ENCODE measurements at regions not wholly inside any gene's neighbourhood (a gene's known extent, or its start where the extent isn't known, plus 50 kb on each side); places are given as distances from the start of the nearest gene placed in this dataset.

GRCh38 chr14:89616852-89617341 is 199.9 kb upstream of the FOXN3 start:
- TF ChIP-seq SIN3A (IDR thresholded peaks at IDR 0.05; ENCODE audit: borderline replicate concordance, insufficient read depth, low read length): 0 out of 2 replicates have a peak, but pooled peaks have one; percentile 30
- no peak for TF ChIP-seq POLR2AphosphoS5 (IDR thresholded peaks at IDR 0.05; ENCODE audit: low read depth, low read length)

GRCh38 chr14:89616425-89616824 is 199.4 kb upstream of the FOXN3 start:
- TF ChIP-seq TAF1 (IDR thresholded peaks at IDR 0.05; ENCODE audit: borderline replicate concordance, insufficient read depth, low read length) (no peak), POLR2AphosphoS5 (IDR thresholded peaks at IDR 0.05; ENCODE audit: low read depth, low read length) (no peak), FOXP2 (optimal IDR thresholded peaks at IDR 0.05; ENCODE audit: borderline replicate concordance, extremely low read depth, extremely low read length, insufficient read depth) (no peak), SIN3A (IDR thresholded peaks at IDR 0.05; ENCODE audit: borderline replicate concordance, insufficient read depth, low read length) (no peak)
- TF ChIP-seq, protein P1, sequence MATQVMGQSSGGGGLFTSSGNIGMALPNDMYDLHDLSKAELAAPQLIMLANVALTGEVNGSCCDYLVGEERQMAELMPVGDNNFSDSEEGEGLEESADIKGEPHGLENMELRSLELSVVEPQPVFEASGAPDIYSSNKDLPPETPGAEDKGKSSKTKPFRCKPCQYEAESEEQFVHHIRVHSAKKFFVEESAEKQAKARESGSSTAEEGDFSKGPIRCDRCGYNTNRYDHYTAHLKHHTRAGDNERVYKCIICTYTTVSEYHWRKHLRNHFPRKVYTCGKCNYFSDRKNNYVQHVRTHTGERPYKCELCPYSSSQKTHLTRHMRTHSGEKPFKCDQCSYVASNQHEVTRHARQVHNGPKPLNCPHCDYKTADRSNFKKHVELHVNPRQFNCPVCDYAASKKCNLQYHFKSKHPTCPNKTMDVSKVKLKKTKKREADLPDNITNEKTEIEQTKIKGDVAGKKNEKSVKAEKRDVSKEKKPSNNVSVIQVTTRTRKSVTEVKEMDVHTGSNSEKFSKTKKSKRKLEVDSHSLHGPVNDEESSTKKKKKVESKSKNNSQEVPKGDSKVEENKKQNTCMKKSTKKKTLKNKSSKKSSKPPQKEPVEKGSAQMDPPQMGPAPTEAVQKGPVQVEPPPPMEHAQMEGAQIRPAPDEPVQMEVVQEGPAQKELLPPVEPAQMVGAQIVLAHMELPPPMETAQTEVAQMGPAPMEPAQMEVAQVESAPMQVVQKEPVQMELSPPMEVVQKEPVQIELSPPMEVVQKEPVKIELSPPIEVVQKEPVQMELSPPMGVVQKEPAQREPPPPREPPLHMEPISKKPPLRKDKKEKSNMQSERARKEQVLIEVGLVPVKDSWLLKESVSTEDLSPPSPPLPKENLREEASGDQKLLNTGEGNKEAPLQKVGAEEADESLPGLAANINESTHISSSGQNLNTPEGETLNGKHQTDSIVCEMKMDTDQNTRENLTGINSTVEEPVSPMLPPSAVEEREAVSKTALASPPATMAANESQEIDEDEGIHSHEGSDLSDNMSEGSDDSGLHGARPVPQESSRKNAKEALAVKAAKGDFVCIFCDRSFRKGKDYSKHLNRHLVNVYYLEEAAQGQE (IDR thresholded peaks at IDR 0.05; ENCODE audit: insufficient read depth in 1 of 2, low read depth in 2 of 2, low read length in 2 of 2): no peak

- 0 out of 2 replicates have a peak, but pooled peaks have one; percentile 29 for TF ChIP-seq SIN3A (IDR thresholded peaks at IDR 0.05; ENCODE audit: borderline replicate concordance, insufficient read depth, low read length)
- no peak for TF ChIP-seq FOXP2 (optimal IDR thresholded peaks at IDR 0.05; ENCODE audit: borderline replicate concordance, extremely low read depth, extremely low read length, insufficient read depth)
Observed at GRCh38 chr14:89615421-89615820, 198.4 kb upstream of the FOXN3 start.

GRCh38 chr14:89614009-89614691 is 197.1 kb upstream of the FOXN3 start:
- no peak for TF ChIP-seq SIN3A (IDR thresholded peaks at IDR 0.05; ENCODE audit: borderline replicate concordance, insufficient read depth, low read length)
- TF ChIP-seq, protein P1 (IDR thresholded peaks at IDR 0.05; ENCODE audit: insufficient read depth in 1 of 2, low read depth in 2 of 2, low read length in 2 of 2): no peak
- TF ChIP-seq POLR2AphosphoS5 (IDR thresholded peaks at IDR 0.05; ENCODE audit: low read depth, low read length): no peak
- TF ChIP-seq FOXP2 (optimal IDR thresholded peaks at IDR 0.05; ENCODE audit: borderline replicate concordance, extremely low read depth, extremely low read length, insufficient read depth): no peak
- no peak for TF ChIP-seq TAF1 (IDR thresholded peaks at IDR 0.05; ENCODE audit: borderline replicate concordance, insufficient read depth, low read length)

DNA sequence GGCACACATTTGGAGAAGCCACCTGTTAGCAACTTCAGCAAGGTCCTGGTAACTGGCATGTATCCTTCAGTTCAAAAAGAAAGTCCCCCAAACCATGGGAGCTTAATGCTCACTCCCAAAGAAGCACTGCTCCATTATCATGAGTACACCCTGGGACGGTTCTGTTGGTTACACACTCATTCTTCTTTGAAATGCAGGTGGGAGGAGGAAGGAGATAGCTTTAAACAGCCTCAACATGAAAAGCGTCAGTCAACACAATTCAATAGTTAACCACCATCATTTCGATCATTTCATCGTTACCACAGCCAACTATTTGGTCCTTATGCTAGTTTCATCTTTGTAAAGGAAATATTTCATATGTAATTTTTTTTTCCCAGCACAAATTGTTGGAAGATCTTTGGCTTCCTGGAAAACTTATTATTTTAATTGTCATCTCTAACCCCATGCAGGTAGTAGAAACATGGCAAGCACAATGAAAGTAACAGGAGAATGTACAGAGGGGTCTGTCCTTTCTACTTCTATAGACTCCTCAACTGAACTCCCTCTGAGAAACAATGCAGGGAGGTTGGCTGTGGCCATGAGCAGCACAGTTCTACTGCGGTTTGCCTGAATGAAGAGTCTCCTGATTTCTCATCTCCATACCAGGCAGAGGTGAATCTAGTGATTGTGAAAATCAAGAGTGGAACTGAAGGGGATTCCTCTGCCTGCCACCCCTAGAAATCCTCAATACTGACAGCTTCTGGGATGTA is 196.4 kb upstream of the FOXN3 start:
- TF ChIP-seq, protein P1 (IDR thresholded peaks at IDR 0.05; ENCODE audit: insufficient read depth in 1 of 2, low read depth in 2 of 2, low read length in 2 of 2): no peak
- TF ChIP-seq TAF1 (IDR thresholded peaks at IDR 0.05; ENCODE audit: borderline replicate concordance, insufficient read depth, low read length) (no peak), POLR2AphosphoS5 (IDR thresholded peaks at IDR 0.05; ENCODE audit: low read depth, low read length) (no peak)

- no peak for TF ChIP-seq POLR2AphosphoS5 (IDR thresholded peaks at IDR 0.05; ENCODE audit: low read depth, low read length)
- TF ChIP-seq SIN3A (IDR thresholded peaks at IDR 0.05; ENCODE audit: borderline replicate concordance, insufficient read depth, low read length): no peak
- no peak for TF ChIP-seq TAF1 (IDR thresholded peaks at IDR 0.05; ENCODE audit: borderline replicate concordance, insufficient read depth, low read length)
- TF ChIP-seq, protein P1 (IDR thresholded peaks at IDR 0.05; ENCODE audit: insufficient read depth in 1 of 2, low read depth in 2 of 2, low read length in 2 of 2): no peak
- TF ChIP-seq FOXP2 (optimal IDR thresholded peaks at IDR 0.05; ENCODE audit: borderline replicate concordance, extremely low read depth, extremely low read length, insufficient read depth): no peak
Observed at GRCh38 chr14:89609500-89610100, 192.6 kb upstream of the FOXN3 start.
